ENCODE measurements at regions not wholly inside any gene's neighbourhood (a gene's known extent, or its start where the extent isn't known, plus 50 kb on each side); places are given as distances from the start of the nearest gene placed in this dataset.
"Not testable (repeated sequence)": the region's sequence is repeated elsewhere in the genome, so short reads cannot be mapped to it uniquely, and the experiment has no call there.

DNA sequence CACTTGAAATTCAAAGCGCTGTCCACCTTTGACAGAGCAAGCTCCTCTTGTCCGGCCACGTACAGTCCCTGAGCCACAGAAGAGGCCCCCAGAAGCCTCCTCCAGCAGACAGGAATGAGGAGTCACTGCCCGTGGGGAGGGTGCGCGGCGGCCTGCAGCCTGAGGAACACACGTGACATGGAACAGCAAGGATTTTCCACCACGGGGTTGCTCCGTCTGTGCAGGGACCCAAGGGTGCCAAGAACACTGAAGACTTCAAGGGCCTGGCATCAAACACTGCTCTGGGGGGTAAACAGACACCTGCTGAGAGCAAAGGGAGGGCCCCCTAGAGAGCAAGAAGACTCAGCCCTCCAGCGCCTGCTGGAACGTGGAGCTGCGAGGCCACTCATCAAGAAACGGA is 237.9 kb upstream of the SGCG start:
- H3K9me3 ChIP-seq (ENCODE audit: control insufficient read depth in 1 of 2, insufficient read depth in 1 of 2, low read depth in 1 of 2, low read length in 2 of 2); H3K4me1 ChIP-seq (ENCODE audit: control insufficient read depth in 1 of 2, insufficient read depth in 2 of 2, low read length in 2 of 2); H4K20me1 ChIP-seq (ENCODE audit: insufficient read depth); H3K4me2 ChIP-seq (ENCODE audit: low read length); CTCF ChIA-PET; H3K27ac ChIP-seq (ENCODE audit: low read depth, low read length); H2AFZ ChIP-seq (ENCODE audit: low read depth, low read length, poor library complexity, severe bottlenecking); H3K9ac ChIP-seq (ENCODE audit: low read length); RAD21 ChIA-PET (ENCODE audit: low non-redundant PET in 1 of 2, low total read pairs in 2 of 2, uncharacterized antibody in 2 of 2, unreplicated experiment in 2 of 2); H3K79me2 ChIP-seq (ENCODE audit: insufficient read depth, low read length); DNase-seq (ENCODE audit: low read depth, low spot score); ATAC-seq; POLR2A ChIA-PET; H3K9me2 ChIP-seq (ENCODE audit: insufficient read depth); H3K4me3 ChIP-seq (replicated peaks in 1 of 2; ENCODE audit: low read depth in 1 of 2, low read length in 2 of 2); H3K36me3 ChIP-seq (ENCODE audit: control insufficient read depth in 1 of 2, insufficient read depth in 2 of 2, low read length in 2 of 2); BruUV-seq (replicated peaks); H3K27me3 ChIP-seq (ENCODE audit: insufficient read depth, low read length): not testable (repeated sequence)
- intact Hi-C loops (cut with micrococcal nuclease) = loop anchor here (5.0 to 10.0 kb wide), 3 partner anchors 82 to 374 kb away; no protein-coding TSS in a partner anchor

DNA sequence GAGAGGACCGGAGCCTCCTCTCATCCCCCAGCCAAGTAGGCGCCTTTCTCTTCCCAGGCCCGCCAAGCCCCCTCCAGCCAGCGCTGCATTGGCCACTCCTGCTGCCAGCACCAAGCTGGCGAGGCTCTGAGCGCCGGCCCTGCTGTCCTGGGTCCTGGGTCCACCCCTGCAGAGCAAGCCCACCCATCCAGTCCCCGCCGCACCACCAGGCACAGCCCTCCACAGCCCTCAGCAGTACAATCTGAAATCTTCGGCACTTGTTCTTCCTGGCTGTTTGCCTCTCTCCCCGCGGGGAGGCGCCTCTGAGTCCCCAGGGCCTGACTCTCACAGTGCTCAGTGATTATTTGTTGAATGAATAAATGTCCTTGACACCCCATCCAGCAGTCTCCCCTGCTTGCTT is 236.4 kb upstream of the SGCG start:
- POLR2A ChIA-PET = no interaction called here
- RAD21 ChIA-PET (ENCODE audit: low non-redundant PET in 1 of 2, low total read pairs in 2 of 2, uncharacterized antibody in 2 of 2, unreplicated experiment in 2 of 2) = interaction anchor here in 1 of 2 experiments (0.7 kb wide), 1 partner anchor 76 kb away, joined by 3 read pairs; no protein-coding TSS in a partner anchor
- no peaks in the 10 kb centered on the region for H3K4me1 ChIP-seq (ENCODE audit: control insufficient read depth in 1 of 2, insufficient read depth in 2 of 2, low read length in 2 of 2)
- DNase-seq (ENCODE audit: low read depth, low spot score) = no peak
- H3K36me3 ChIP-seq (ENCODE audit: control insufficient read depth in 1 of 2, insufficient read depth in 2 of 2, low read length in 2 of 2) = no peaks in the 10 kb centered on the region
- no peak overlapping the region for H3K4me3 ChIP-seq (replicated peaks in 1 of 2; ENCODE audit: low read depth in 1 of 2, low read length in 2 of 2)
- H3K9ac ChIP-seq (ENCODE audit: low read length) = no peak overlapping the region
- H3K79me2 ChIP-seq (ENCODE audit: insufficient read depth, low read length) = no peaks in the 10 kb centered on the region
- no peak overlapping the region for H3K4me2 ChIP-seq (ENCODE audit: low read length)
- ATAC-seq = peak; percentile 86
- no peaks in the 10 kb centered on the region for H3K27me3 ChIP-seq (ENCODE audit: insufficient read depth, low read length)
- TF ChIP-seq, protein P1, sequence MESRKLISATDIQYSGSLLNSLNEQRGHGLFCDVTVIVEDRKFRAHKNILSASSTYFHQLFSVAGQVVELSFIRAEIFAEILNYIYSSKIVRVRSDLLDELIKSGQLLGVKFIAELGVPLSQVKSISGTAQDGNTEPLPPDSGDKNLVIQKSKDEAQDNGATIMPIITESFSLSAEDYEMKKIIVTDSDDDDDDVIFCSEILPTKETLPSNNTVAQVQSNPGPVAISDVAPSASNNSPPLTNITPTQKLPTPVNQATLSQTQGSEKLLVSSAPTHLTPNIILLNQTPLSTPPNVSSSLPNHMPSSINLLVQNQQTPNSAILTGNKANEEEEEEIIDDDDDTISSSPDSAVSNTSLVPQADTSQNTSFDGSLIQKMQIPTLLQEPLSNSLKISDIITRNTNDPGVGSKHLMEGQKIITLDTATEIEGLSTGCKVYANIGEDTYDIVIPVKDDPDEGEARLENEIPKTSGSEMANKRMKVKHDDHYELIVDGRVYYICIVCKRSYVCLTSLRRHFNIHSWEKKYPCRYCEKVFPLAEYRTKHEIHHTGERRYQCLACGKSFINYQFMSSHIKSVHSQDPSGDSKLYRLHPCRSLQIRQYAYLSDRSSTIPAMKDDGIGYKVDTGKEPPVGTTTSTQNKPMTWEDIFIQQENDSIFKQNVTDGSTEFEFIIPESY (IDR thresholded peaks at IDR 0.05; ENCODE audit: extremely low read depth, insufficient replicate concordance, low read length) = no peak
- TF ChIP-seq CTCF (IDR thresholded peaks at IDR 0.05 in 2 of 3, conservative IDR thresholded peaks at IDR 0.05 in 1 of 3; ENCODE audit: borderline replicate concordance in 1 of 3, insufficient read depth in 1 of 3, low read depth in 2 of 3, low read length in 2 of 3) (peak in 2 of 3 experiments; percentile 51 to 54; a peak in 4 of 6 replicates), RAD21 (IDR thresholded peaks at IDR 0.05; ENCODE audit: low read depth) (peak; percentile 11; the same call in 1 of the 2 replicates)
- no peak overlapping the region for H3K27ac ChIP-seq (ENCODE audit: low read depth, low read length)
- no peaks in the 10 kb centered on the region for H4K20me1 ChIP-seq (ENCODE audit: insufficient read depth)
- H3K9me3 ChIP-seq (ENCODE audit: control insufficient read depth in 1 of 2, insufficient read depth in 1 of 2, low read depth in 1 of 2, low read length in 2 of 2) = no peaks in the 10 kb centered on the region
- CTCF ChIA-PET = no interaction called here
- no peaks in the 10 kb centered on the region for H3K9me2 ChIP-seq (ENCODE audit: insufficient read depth)
- no TSS peak for BruUV-seq (replicated peaks)
- H2AFZ ChIP-seq (ENCODE audit: low read depth, low read length, poor library complexity, severe bottlenecking) = no peak overlapping the region
- intact Hi-C loops (cut with micrococcal nuclease) = loop anchor here (5.0 to 10.0 kb wide), 3 partner anchors 80 to 373 kb away; no protein-coding TSS in a partner anchor

All from HCT116 (cell line).